COLO829 (cell line): ENCODE measurements at regions not wholly inside any gene's neighbourhood (a gene's known extent, or its start where the extent isn't known, plus 50 kb on each side); places are given as distances from the start of the nearest gene placed in this dataset.
"Not testable (repeated sequence)": the region's sequence is repeated elsewhere in the genome, so short reads cannot be mapped to it uniquely, and the experiment has no call there.

Experiments
- DNase-seq: peaks from one replicate; pipeline ENCODE4 v3.0.0; 2012; ENCODE audit warnings: low spot score

- no peak for DNase-seq
Observed at GRCh38 chr3:81910244-81910852, 148.9 kb upstream of the GBE1 start.

- DNase-seq, result peak; percentile 61
Observed at GRCh38 chr3:81909796-81910195, 148.4 kb upstream of the GBE1 start.

GRCh38 chr3:81908561-81908960, 147.1 kb upstream of the GBE1 start:
- no peak for DNase-seq

- no peak for DNase-seq
Observed at GRCh38 chr3:81898336-81898735, 136.9 kb upstream of the GBE1 start.

GRCh38 chr3:81894598-81894997, 133.2 kb upstream of the GBE1 start:
- no peak for DNase-seq

- no peak for DNase-seq
Observed at GRCh38 chr3:81891055-81891895, 129.8 kb upstream of the GBE1 start.

DNA sequence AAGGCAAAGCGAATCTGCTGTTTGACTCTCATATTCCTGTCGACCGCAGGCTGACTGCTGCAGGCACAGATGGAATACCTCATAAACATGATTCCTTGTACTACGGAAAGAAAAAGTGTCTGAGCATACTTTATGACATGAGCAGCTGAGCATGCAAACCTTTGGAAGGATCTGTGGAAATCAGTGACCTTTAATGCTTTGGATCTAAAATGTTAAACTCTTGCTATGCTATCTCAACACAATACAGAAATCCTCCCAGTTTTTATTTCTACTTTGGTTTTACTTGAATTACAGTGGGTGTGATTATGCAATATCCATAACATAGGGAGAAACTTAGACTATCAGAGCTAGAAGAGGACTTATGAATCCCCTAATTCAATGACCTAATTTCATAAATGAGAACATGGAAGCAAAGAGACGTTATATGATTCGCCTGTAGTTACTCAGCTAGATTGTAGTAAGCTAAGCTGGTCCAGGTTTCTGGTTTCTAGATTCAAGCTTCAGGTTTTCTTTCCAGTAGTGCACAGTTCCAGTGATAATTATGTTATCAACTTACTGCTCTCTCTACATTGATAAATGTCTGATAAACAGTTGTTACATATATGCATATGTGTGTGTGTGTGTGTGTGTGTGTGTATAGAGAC, 127.6 kb upstream of the GBE1 start:
- no peak for DNase-seq

GRCh38 chr3:81887448-81887847, 126.0 kb upstream of the GBE1 start:
- no peak for DNase-seq

- DNase-seq, result peak; percentile 58
Observed at GRCh38 chr3:81886081-81886480, 124.6 kb upstream of the GBE1 start.

GRCh38 chr3:81884791-81885190, 123.3 kb upstream of the GBE1 start:
- no peak for DNase-seq

DNA sequence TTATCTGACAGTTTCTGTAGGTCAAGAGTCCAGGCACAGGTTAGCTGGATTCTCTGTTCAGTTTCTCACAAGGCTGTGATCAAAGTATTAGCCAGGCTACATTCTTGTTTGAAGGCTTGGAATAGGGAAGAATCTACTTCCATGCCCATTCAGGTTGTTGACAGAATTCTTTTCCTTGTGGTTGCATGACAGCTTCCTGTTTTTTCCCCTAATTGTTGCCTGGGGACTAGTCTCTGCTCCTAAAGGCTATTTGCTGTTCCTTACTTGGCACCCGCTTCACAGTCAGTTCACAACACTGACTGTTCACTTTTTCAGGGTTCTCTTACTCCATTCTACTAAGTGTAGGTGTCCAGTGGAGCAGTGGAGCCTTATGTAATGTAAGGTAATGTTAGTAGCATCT, 115.4 kb upstream of the GBE1 start:
- no peak for DNase-seq

GRCh38 chr3:81874738-81875137, 113.3 kb upstream of the GBE1 start:
- no peak for DNase-seq

- DNase-seq, result no peak
Observed at GRCh38 chr3:81872566-81872965, 111.1 kb upstream of the GBE1 start.

GRCh38 chr3:81871358-81872155, 110.1 kb upstream of the GBE1 start:
- no peak for DNase-seq

DNA sequence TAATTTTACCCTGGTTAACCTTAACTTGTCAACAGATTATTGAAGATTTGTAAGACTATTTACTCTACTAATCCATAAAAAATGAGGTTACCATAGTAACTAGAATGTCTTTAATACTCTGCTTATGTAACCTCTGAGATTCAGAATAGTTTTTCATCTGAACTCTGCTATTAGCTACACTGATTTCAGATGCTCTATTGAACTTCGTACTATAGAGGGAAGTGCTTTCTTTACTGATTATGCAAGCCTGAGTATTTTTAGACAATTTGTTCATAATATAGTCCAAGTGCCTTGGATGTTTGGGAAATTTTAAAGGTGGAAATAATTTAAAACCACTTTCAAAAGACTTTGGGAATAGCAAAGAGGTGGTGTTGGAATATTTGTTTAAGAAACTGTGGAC, 107.9 kb upstream of the GBE1 start:
- DNase-seq, result no peak

- no peak for DNase-seq
Observed at GRCh38 chr3:81868597-81868996, 107.2 kb upstream of the GBE1 start.

DNA sequence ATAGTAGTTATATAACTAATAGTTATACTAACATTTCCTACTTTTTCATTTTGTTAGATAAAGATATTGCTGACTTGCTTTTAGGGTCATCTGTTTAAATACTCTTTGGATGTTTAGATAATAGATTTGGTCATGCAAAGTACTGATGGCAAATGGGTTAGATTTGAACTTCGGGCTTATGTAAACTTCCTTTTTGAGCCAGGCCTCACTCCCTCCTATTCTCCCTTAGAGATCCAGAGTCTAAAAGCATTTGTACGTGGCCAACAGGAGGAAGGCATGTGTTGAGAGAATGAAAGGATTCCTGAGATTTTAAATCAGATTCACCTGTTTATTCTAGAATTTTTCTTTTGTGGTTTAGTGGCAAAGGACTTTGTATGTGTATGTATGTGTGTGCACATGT, 106.4 kb upstream of the GBE1 start:
- DNase-seq, result no peak

DNA sequence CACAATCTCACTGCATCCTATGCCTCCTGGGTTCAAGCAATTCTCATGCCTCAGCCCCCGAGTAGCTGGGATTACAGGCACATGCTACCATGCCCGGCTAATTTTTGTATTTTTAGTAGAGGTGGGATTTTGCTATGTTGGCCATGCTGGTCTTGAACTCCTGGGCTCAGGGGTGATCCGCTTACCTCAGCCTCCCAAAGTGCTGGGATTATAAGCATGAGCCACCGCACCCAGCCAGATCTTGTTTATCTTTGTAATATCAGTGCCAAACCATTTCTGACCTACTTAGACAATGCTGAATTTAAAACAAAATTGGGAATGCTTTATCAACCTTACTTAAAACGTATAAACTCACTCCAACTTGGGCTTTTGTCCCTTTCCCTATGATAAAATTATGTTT, 103.7 kb upstream of the GBE1 start:
- not testable (repeated sequence) for DNase-seq

- no peak for DNase-seq
Observed at GRCh38 chr3:81864272-81864671, 102.8 kb upstream of the GBE1 start.

- no peak for DNase-seq
Observed at GRCh38 chr3:81863756-81864155, 102.3 kb upstream of the GBE1 start.

GRCh38 chr3:81861593-81861992, 100.1 kb upstream of the GBE1 start:
- DNase-seq, result no peak

- no peak for DNase-seq
Observed at GRCh38 chr3:81859524-81859923, 98.1 kb upstream of the GBE1 start.
